HG03025 (cell line): ENCODE measurements at regions not wholly inside any gene's neighbourhood (a gene's known extent, or its start where the extent isn't known, plus 50 kb on each side); places are given as distances from the start of the nearest gene placed in this dataset.
"Not testable (repeated sequence)": the region's sequence is repeated elsewhere in the genome, so short reads cannot be mapped to it uniquely, and the experiment has no call there.

Source experiments
- ATAC-seq: cut with Tn5 transposase; IDR thresholded peaks from one replicate; pipeline ENCODE4 v1.9.1; 2021; ENCODE audit warnings: mild to moderate bottlenecking, moderate library complexity; ENCODE audit not compliant: unreplicated experiment, low FRiP score

DNA sequence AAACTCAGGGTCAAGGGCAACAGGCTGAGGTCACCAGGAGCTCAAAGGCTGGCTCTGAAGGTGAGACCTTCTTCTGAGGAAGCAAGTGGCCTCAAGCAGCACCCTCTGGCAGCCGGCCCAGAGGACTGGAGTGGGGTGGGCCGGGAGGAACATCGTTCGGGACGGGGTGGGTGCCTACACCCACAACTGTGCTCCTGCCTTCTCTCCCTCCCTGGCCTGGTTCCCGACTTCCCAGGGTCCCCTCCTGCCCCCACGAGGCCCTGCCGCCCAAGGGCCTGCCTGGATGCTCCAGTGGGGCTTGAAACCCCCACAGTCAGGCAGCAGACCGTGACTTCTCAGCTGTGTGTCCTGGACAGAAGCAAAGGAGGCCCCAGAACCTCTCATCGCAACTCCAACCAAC is 195.7 kb downstream of the IGLL1 start:
- ATAC-seq = no peak

DNA sequence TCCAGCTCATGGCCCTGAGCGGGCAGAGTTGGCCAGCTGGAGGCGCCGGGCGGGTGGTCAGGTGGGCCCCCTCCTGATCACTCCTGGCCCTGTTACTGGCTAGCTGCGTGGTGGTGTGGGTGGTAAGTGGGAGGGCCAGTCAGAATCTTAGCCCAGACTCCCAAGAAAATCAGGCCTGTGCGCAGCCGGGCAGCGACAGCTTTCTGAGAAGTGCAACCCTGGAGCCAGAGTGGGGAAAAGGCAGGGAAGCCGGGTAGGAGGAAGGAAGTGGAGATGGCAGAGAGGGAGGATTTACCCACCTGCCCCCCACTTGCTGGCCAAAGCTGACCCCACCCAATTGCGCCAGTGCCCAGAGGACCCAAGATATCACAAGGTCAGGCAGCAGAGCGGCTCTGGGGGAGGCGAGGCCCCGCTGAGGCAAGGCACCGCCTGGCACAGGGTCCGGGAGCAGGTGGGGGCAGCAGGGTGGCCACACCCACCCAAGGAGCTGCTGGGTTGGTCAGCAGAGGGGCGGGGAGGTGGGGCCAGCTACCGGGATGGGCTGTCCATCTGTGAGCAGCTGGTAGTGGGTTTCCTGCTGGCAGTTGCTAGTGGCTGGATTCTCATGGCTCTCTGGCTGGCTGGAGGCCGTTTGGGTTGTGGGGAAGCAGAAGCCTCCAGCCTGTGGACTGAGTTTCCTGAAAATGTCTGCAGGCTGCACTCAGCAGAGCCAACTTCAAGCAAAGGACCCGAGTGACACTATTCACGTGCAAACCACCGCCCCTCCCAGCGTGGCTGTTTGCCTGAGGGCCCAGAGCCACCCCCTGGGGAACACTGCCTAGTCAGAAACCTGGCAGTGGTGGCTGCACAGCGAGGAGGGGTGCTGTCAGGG is 196.4 kb downstream of the IGLL1 start:
- no peak for ATAC-seq

DNA sequence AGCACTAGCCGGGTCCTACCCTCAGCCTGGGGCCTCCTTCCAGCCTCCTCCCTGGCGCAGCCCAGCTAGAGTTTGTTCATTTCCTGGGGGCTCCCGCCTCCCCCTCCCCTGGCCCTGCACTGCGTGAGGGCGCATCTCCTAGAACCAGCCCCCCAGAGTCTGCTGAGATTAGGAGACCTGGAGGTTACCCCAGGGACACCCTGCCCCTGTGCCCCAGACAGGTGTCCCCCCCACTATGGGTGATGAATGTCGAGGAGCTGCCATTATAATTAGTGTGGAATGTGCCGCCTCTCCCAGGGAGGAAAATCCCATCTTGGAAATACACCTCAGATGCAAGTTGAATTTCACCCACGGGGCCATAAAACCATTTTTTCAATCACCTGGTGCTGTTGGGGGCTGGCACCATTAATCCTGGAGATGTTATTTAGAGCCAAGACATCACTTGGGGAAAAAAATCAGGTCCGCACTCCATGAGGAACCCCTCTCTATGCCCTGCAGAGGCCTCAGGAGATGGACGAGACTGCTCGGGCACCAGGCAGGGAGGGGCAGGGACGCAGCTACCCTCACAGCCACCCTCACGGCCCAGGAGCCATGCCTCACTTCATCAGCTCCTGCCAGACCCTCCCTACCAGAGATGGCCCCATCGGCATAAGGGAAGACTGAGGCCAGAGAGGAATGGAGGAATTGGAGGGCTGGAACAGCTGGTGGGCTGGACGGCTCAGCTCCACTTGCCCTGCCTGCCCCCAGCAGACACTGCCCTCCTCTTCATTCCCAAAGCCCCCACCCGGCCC is 197.5 kb downstream of the IGLL1 start:
- ATAC-seq = no peak

DNA sequence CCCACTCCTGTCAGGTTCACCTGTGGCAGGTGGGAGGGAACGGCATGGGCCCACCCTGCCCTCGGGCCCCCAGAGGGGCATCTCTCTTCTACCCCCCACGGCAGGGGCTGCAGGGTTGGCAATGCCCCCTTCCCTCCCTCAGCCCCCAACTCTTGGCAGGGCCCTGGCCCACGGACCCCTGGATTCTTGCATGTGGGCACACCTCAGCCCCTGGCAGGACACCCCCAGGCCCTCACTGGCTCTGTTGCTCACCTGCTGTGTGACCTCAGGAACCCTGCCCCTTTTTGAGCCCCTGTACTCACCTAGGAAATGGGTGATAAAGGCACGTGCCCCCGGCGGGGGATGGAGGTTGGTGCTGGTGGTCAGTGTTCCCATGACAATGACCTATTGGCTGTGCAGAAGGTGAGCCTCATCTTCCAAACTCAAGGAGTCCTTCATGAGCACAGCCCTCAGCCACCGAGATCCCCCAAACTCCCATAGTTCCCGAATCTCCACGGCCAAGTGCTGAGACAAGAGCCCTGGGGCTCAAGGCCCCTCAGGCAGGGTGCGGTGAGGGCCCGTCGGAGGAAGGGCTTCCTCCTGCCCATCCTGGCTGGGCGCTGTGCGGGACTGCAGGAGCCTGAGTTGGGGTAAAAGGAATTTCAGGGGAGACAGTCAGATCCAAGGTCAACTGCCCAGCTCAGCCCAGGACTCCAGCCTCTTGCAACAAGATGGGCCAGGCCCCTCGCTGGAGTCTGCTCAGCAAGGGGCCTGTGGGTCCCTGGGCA is 198.2 kb downstream of the IGLL1 start:
- ATAC-seq = no peak

DNA sequence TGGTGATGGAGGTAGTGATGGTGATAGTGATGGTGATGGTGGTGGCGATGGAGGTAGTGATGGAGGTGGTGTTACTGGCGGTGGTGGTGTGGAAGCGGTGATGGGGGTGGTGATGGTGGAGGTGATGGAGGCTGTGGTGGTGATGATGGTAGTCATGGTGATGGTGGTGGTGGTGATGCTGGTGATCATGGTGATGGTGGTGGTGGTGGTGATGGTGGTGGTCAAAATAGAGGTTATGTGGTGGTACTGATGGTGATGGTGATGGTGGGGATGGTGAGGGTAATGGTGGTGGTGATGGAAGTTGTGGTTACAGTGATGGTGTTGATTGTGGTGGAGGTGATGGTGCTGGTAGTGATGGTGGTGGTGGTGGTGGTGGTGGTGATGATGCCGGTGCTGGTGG is 199.2 kb downstream of the IGLL1 start:
- no peak for ATAC-seq

DNA sequence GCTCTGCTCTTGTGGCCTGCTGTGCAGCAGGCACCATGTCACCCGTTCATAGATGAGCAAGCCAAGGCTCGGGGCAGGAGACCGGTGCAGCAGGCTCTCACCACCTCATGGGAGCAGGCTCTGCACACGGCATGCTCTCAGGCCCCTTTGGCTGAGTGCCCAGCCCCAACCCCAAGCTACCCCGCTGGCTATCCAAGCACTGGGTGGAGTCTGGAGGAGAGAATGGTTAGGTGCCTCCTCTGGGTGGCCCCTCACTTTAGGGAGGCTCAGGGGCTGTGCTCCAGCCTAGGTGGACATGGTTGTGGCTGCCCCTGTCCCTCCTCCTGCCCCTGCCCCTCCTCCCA is 199.9 kb downstream of the IGLL1 start:
- no peak for ATAC-seq

DNA sequence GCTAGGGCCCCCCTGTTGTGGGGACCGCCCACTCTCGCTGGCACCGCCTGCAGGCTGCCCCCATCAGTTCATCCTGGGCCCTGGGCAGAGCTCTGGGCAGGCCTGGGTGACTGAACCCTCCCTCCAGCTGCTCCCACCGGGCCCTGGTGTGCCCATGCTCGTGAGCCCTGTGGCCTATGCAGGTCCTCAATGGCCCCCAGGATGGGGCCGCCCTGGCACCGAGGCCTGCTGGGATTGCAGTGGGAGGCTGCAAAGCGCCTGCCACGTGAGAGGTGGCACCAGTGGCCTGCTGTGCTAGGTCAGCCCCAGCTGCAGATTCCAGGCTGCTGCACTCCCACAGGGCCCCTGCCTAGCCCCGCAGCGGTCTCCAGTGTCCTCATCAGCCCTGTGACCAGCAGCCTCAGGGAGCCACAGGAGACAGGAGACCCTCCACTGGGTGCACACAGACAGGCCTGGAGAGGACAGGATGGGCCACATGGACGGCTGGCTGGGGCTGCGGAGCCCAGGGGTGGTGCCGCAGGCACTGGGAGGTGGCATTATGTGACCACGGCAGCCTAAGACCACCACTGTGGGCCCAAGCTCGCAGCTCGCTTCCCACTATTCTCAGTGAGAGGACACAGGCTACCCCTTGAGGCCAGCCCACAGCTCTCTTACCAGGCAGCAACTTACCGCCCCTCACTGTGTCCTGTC is 199.4 kb downstream of the BCR start:
- not testable (repeated sequence) for ATAC-seq

DNA sequence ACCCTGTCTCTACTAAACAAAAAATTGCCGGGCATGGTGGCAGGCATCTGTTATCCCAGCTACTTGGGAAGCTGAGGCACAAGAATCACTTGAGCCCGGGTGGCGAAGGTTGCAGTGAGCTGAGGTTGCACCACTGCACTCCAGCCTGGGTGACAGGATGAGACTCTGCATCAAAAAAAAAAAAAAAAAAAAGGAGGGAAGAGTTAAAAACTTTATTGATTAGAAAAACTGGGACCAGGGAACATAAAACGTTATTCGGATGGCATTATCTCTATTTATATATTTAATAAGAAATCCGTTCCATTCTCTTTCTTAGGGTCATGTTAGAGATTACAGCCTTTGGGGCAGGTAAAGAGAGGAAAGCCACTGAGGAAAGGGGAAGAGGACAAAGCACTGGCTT is 197.5 kb downstream of the BCR start:
- no peak for ATAC-seq

DNA sequence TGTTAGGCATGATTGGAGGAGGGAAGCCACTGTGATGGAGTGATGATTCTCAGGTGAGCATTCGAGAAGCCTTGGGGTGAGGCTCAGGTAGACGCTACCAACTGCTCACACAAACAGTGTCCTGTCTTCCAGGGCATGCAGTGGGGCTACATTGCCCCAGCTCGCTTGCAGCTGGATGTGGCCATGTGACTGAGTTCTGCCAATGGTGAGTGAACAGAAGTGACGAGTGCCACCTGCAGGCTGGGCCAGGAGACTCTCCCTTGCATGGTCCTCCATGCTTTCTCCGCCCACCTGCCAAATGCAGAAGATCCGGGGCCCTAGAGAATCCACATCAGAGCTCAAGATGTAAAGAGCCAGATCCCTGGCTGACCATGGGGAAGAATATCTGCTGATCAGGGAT is 195.9 kb downstream of the BCR start:
- no peak for ATAC-seq

DNA sequence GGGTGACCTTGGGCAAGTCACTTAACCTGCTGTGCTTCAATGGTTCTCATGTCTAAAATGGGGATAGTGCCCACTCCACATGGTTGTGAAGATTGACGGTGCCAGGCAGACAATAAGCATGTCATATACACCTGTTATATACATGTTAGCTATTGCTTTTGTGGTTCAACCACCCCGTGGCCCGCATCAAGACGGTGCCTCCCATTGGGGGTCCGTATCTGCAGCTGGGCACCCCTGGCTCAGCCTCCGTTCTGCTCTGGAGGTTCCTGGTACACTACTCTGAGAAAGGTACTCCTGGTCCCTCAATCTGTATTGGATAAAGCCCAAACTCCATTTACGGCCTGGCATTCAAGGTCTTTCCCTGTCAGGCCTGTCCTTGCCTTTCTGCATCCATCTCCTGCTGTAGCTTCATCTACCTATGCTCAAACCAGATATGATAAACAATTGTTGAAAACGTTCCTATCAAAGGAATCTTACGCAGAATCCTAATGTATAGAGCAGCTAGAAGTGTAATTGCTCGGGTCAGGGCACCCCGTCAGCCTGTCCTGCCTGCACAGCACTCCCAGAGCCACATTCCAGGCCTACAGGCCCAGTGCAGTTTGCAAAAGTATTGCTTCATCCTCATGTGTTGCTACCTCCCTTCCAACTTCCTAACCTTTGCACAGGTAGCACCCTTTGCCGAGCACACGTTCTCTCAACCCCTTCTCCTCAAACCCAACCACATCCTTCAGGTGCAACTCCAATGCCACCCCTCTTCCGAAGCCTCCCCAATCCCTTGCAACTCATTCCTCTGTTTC is 194.9 kb downstream of the BCR start:
- ATAC-seq = no peak

DNA sequence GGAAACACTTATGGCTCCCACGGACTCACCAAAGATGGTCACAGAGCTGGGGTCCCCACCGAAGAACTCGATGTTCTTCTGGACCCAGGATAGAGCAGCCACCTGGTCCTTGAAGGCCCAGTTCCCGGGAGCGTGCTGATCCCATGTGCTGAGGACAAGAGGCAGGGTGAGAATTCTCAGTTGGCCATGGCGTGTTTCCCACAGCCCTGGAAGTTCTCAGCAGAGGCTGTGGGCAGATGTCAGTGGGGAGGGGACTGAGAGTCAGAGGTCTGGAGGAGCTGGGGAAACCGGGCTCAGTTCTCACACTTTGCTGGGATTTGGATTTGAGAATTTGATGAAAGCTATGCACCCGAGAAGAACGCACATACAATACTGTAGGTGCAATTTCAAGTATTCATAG is 193.3 kb downstream of the BCR start:
- no peak for ATAC-seq

DNA sequence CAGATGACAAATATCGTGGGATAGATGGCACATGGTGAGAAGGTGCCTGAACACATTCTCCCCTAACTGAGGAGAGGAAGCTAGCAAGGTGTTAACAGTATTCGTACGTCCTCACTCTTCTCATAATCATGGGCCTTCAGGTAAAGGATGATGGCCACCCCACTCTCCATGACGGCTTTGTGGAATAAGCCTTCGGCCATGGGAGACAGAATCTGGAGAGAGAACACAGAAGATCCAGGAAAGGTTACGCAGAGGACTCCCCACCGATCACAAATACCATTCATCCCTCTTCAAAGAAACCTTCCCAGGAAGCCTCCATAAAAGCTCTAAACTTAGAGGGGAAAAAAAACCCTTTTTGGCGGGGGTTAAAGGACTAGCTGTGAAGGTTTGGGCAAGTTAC is 189.9 kb downstream of the BCR start:
- ATAC-seq = no peak

DNA sequence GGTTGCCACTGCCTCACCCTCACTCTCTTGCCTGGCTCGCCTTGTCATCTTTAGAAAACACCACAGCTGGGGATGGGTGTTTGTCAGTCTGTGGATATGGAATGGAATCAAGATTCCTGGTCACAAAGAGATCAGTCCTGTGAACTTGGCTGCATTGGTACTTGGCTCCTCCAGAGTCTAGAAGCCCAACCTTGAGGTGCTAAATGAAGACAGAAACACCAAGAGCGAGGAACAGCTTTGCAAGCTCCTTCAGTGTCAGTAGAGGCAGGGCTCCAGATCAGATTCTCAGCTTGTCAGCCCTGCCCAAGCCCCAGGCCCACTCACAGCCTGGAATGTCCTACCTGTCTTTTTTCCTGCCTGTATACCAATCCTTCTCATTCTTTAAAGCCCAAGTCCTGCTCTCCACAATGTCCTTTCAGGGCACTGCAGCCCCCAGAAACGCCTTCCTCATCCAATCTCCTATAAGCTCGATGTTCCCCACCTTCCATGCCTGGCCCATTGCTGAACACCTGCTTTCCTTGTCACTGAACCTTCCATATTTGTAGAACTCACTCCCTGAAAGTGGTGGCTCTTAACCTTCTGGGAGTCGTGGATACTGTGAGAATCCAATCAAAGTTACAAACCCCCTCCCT is 188.9 kb downstream of the BCR start:
- no peak for ATAC-seq
